Muscle of leg (tissue), 3 donors: ENCODE measurements at regions not wholly inside any gene's neighbourhood (a gene's known extent, or its start where the extent isn't known, plus 50 kb on each side); places are given as distances from the start of the nearest gene placed in this dataset.

Source experiments
- DNase-seq: peaks from one replicate; pipeline ENCODE4 v3.0.0; 2013
- H3K27ac ChIP-seq: one replicate; pipeline ENCODE4 v1.5.1; 2013; ENCODE audit warnings: mild to moderate bottlenecking, low read length, control low read depth
- H3K27me3 ChIP-seq: one replicate; pipeline ENCODE4 v1.6.1; 2013; ENCODE audit warnings: low read length; ENCODE audit not compliant: control insufficient read depth, insufficient read depth
- H3K36me3 ChIP-seq: one replicate; pipeline ENCODE4 v1.6.1; 2013; ENCODE audit warnings: low read length; ENCODE audit not compliant: control insufficient read depth, insufficient read depth
- H3K4me1 ChIP-seq: one replicate; pipeline ENCODE4 v1.6.1; 2013; ENCODE audit warnings: low read length; ENCODE audit not compliant: control insufficient read depth, insufficient read depth
- H3K4me3 ChIP-seq: one replicate; pipeline ENCODE4 v1.5.1; 2013; ENCODE audit warnings: low read length, control low read depth
- H3K9me3 ChIP-seq: replicated peaks from 2 replicates; pipeline ENCODE4 v1.6.1; 2013; ENCODE audit warnings: low read depth, low read length; ENCODE audit not compliant: control insufficient read depth
- WGBS: methylation state at CpG from one replicate; pipeline ENCODE4 v1.1.5; 2013; ENCODE audit warnings: missing lambda C conversion rate; ENCODE audit not compliant: insufficient coverage; 5-methylcytosine and 5-hydroxymethylcytosine counted together

GRCh38 chr4:170772429-170772828, 682.7 kb upstream of the AADAT start:
- no peak for DNase-seq
- Histone ChIP-seq H3K4me1 (no peaks in the 10 kb centered on the region), H3K4me3 (no peak overlapping the region), H3K36me3 (no peaks in the 10 kb centered on the region), H3K9me3 (peaks cover 9% of the 10 kb centered on the region), H3K27me3 (no peaks in the 10 kb centered on the region), H3K27ac (no peak overlapping the region)
- 80% methylated on average over 1 of the region's 1 CpG for WGBS

GRCh38 chr4:170770664-170771063, 680.9 kb upstream of the AADAT start:
- Histone ChIP-seq H3K4me1 (no peaks in the 10 kb centered on the region), H3K27me3 (no peaks in the 10 kb centered on the region), H3K27ac (no peak overlapping the region), H3K9me3 (peaks cover 2% of the 10 kb centered on the region), H3K36me3 (no peaks in the 10 kb centered on the region), H3K4me3 (no peak overlapping the region)
- no peak for DNase-seq
- no CpG with 5 or more reads among the region's 2 CpGs for WGBS

- Histone ChIP-seq H3K27me3 (no peaks in the 10 kb centered on the region), H3K4me3 (no peak overlapping the region), H3K4me1 (no peaks in the 10 kb centered on the region), H3K36me3 (no peaks in the 10 kb centered on the region), H3K9me3 (no peaks in the 10 kb centered on the region), H3K27ac (no peak overlapping the region)
- no peak for DNase-seq
- WGBS = no CpG with 5 or more reads among the region's 1 CpG
Measured at GRCh38 chr4:170769862-170770261, 680.1 kb upstream of the AADAT start.

GRCh38 chr4:170758988-170759387, 669.2 kb upstream of the AADAT start:
- Histone ChIP-seq H3K36me3 (no peaks in the 10 kb centered on the region), H3K4me3 (no peak overlapping the region), H3K9me3 (peaks cover 8% of the 10 kb centered on the region), H3K27me3 (no peaks in the 10 kb centered on the region), H3K4me1 (no peaks in the 10 kb centered on the region), H3K27ac (no peak overlapping the region)
- no peak for DNase-seq
- WGBS = no CpG with 5 or more reads among the region's 4 CpGs

GRCh38 chr4:170750519-170750918, 660.8 kb upstream of the AADAT start:
- Histone ChIP-seq H3K27me3 (no peaks in the 10 kb centered on the region), H3K4me3 (no peak overlapping the region), H3K9me3 (peaks cover 4% of the 10 kb centered on the region), H3K27ac (no peak overlapping the region), H3K36me3 (no peaks in the 10 kb centered on the region), H3K4me1 (no peaks in the 10 kb centered on the region)
- DNase-seq = no peak
- no CpG with 5 or more reads among the region's 5 CpGs for WGBS

- Histone ChIP-seq H3K36me3 (no peaks in the 10 kb centered on the region), H3K27ac (no peak overlapping the region), H3K4me1 (no peaks in the 10 kb centered on the region), H3K9me3 (no peaks in the 10 kb centered on the region), H3K4me3 (no peak overlapping the region), H3K27me3 (no peaks in the 10 kb centered on the region)
- 50% methylated on average over 1 of the region's 2 CpGs for WGBS
- DNase-seq = no peak
Measured at GRCh38 chr4:170748975-170749374, 659.2 kb upstream of the AADAT start.

- H3K9me3 ChIP-seq = no peaks in the 10 kb centered on the region
- H3K36me3 ChIP-seq = no peaks in the 10 kb centered on the region
- no peak for DNase-seq
- no peaks in the 10 kb centered on the region for H3K27me3 ChIP-seq
- no peaks in the 10 kb centered on the region for H3K4me1 ChIP-seq
- H3K27ac ChIP-seq = no peak overlapping the region
- no peak overlapping the region for H3K4me3 ChIP-seq
- 87% methylated on average over 13 of the region's 13 CpGs for WGBS
Measured at GRCh38 chr4:170743633-170744032, 653.9 kb upstream of the AADAT start.

GRCh38 chr4:170741856-170742255, 652.1 kb upstream of the AADAT start:
- Histone ChIP-seq H3K27me3 (no peaks in the 10 kb centered on the region), H3K36me3 (no peaks in the 10 kb centered on the region), H3K4me1 (no peaks in the 10 kb centered on the region), H3K9me3 (no peaks in the 10 kb centered on the region), H3K4me3 (no peak overlapping the region), H3K27ac (no peak overlapping the region)
- WGBS = 89% methylated on average over 2 of the region's 4 CpGs
- no peak for DNase-seq

- H3K27me3 ChIP-seq = no peaks in the 10 kb centered on the region
- no peaks in the 10 kb centered on the region for H3K36me3 ChIP-seq
- H3K27ac ChIP-seq = no peak overlapping the region
- DNase-seq = no peak
- H3K4me3 ChIP-seq = no peak overlapping the region
- H3K9me3 ChIP-seq = no peaks in the 10 kb centered on the region
- no peaks in the 10 kb centered on the region for H3K4me1 ChIP-seq
Measured at GRCh38 chr4:170736710-170737109, 647.0 kb upstream of the AADAT start.

- Histone ChIP-seq H3K4me3 (no peak overlapping the region), H3K9me3 (no peaks in the 10 kb centered on the region), H3K27me3 (no peaks in the 10 kb centered on the region), H3K36me3 (no peaks in the 10 kb centered on the region), H3K4me1 (no peaks in the 10 kb centered on the region), H3K27ac (no peak overlapping the region)
- no peak for DNase-seq
- 40% methylated on average over 1 of the region's 3 CpGs for WGBS
Measured at GRCh38 chr4:170729897-170730296, 640.1 kb upstream of the AADAT start.

- Histone ChIP-seq H3K9me3 (no peaks in the 10 kb centered on the region), H3K27me3 (no peaks in the 10 kb centered on the region), H3K27ac (no peak overlapping the region), H3K36me3 (no peaks in the 10 kb centered on the region), H3K4me1 (no peaks in the 10 kb centered on the region), H3K4me3 (no peak overlapping the region)
- no peak for DNase-seq
- WGBS = 21% methylated on average over 2 of the region's 4 CpGs
Measured at GRCh38 chr4:170729236-170729635, 639.5 kb upstream of the AADAT start.
